Right kidney (tissue), 1 donor: ENCODE measurements at regions not wholly inside any gene's neighbourhood (a gene's known extent, or its start where the extent isn't known, plus 50 kb on each side); places are given as distances from the start of the nearest gene placed in this dataset.
"Not testable (repeated sequence)": the region's sequence is repeated elsewhere in the genome, so short reads cannot be mapped to it uniquely, and the experiment has no call there.

Source experiments
- DNase-seq: peaks from one replicate; pipeline ENCODE4 v3.0.0-alpha.2; 2016

DNA sequence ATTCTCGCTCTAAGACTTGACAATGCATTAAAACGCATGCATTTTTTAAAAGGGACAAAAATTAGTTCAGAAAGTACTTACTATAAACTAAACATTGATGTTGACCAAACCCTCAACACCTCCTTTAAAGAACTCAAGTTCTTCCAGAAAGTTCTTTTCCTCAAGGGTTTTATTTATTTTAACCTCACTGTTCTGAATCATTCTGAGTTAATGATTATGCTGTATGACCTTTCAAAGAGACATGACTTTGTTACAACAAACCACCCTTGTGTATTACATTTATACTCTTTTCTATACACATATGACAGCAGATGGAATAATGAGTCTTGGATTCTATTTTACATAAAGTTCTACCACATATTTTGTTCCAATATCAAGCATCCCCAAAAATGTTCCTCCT, 139.8 kb upstream of the CCDC150 start:
- no peak for DNase-seq

DNA sequence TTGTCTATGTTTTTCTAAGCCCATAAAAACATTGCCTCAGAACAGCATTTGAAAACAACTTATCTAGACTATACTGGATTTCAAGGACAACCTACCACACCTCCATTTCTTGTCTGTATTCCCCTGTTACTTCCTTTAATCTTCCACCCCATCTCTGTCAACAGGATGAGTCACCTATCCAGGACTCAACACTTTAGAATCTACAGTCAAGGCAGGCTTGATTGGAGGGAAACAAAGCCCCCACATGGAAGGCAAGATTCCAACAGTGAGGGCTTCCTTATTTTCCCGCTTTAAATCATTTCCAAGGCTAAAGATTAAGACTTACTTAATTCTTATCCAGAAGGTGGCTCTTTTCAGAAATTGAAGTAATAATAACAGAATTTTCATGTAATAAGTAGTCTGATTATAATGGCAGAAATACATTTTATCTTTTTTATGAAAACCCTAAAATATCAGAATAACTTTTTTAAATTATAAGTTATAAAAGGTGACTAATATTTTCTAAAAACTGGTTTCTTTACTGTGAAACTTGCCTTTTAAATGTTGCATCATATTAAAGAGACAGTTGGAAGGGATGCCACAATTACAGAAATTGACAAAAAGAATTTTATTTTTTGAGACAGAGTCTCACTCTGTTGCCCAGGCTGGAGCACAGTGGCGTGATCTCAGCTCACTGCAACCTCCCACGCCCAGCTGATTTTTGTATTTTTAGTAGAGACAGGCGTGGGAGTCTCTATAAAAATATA, 138.7 kb upstream of the CCDC150 start:
- DNase-seq, result no peak

DNA sequence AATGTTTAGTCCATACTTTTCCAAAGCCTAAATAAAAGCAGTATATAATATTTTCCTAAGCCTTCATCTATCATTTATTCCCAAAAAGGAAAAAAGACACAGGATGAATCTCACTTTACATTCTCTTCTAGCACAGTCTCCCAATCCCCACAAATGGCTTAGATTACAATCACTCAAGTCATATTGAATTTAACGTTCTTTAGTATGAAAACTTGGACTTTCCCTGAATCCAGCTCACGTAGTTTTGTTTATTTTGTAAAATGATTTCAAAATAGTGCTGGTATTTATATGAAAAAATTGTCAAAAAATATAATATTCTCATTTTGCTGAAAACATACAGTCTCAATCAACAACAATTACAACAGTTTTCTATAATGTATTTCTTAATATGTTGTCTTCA, 137.7 kb upstream of the CCDC150 start:
- no peak for DNase-seq

DNA sequence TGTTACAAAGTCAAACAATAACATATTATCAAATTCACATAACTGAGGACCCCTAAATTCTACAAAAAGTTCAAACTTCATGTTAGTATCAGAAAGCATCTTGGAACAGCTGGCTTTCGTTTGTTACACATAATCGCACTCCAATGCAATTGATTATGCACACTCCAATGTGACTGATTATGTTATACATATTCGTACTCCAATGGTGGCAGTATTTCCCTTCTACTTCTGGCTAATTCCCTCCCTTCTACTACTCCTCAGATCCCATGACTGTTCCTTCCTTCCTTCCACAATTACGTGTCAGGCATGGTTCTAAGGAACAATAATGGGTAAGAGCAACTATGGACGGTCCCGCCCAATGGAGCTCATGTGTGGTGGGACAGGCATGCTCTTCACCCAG, 137.1 kb upstream of the CCDC150 start:
- no peak for DNase-seq

DNA sequence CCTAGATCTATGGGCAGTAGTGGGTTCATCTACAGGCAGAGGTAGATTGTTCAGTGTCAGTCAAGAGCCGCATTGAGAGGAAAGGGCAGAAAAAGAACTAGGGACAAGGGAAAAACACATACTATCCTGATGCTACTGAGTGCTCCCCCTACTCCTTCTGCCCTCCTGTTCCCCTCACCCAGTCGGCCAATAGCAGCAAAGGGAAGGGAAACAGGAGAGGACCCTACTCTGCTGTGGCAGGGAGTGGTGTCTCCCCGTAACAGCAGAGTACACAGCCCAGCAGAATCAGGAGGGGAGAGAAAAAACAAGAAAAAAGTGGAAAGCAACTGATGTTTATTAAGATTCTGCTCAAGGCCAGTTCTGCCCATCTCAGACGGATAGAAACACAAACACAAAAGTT, 136.1 kb upstream of the CCDC150 start:
- no peak for DNase-seq

DNA sequence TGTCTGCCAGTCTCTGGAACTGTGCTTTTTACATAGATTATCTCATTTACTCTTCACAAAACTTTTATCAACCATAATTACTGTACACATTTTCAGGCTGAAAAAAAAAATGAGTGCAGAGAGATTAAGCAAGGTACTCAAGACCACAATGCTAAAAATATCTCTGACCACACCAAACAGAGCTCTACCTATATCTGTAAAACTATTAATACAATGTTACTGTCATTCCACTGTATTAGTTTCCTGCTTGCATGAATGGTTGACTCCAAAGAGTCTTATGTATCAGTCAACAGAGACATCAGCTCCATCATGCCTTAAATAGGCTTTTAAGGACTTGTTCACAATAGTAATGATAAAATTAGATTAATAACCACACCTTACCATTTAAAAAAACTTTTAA, 134.7 kb upstream of the CCDC150 start:
- no peak for DNase-seq

DNA sequence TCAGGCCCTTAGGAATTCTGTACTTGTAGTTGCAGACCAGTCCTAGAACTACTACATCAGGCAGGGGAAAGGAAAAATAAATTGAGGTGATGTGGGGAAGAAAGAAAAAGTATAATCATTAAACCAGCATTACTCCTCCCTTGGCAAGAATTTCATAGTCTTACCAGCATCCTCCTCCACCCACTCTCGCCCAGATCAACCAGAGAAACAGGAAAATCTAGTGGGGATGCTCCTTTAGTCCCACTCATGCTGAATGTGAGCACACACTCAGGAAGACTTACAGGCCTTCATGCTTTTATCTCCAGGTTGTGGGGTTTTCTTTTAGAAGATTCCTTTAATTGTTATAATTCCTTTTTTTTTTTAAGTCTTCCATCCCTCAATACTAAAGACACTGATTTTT, 129.3 kb upstream of the CCDC150 start:
- DNase-seq, result no peak

DNA sequence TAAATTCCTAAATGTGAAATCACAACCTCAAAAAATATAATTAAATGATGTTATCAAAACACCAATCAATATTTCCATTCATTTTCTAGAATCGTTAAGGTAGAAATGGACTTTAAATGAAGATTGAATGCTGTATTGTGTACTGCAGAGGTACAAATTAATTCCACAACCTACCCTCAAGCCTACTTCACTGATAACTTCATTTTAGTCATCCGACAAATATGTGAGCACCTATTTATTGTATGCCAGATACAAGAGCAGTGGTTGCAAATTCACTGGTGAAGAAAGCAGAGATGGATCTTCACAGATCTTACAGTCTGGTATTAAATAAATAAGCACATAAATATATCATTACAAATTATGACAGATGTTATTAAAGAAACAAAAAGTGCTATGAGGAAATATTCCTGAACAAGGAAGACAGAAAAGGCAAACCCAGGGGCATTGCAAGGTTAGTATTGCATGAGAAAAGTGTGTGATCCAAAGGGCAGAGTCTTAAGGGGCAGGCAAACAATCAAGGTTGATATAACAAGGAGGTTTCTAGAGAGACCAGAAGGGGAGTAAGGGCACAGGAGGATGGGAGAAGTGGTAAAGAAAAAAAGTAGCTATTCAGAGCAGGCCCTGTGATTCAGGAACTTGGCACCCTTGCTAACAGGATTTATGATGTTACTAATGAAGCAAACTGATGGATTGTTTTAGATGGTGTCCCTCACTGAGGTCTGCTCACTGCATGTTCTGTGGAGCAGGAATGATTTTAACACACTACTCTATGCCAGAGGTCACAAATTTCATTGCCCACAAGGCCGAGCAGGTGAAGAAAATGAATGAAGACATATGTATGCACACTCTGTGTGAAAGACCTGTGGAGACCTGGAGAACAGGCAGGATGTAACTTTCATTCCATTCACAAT, 128.0 kb upstream of the CCDC150 start:
- no peak for DNase-seq

DNA sequence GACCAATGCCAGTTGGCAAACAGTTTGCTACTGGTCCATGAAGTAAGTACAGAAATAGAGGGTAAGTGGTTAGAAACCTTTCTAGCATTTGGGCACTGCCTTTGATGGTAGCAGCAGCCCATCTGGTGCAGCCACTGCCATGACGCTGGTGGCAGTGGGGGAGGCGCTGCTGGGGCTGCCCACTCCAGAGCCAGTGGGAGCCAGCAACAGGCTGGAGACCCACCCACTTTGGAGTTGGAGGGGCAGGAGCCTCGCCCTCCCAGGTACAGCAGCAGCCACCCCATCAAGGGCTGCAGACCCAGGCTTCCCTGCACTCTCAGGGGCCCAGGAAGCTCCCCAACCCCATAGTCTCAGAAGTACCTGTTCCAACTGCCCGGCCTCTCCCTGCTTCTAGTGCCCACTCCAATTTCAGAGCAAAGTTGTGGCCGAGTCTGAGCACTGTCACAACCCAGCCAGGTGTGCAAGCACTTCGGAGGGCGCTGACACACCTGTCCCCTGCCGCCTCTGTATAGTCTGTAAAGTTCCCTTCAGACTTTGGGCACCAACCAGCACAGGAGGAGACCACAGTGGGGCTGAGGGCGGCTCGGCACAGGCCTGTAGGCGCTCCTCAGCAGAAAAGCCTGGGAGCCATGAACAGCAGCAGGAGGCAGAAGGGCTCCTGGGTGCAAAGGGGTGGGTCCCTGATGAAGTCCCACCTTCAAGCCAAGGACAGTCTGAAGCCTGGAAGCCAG, 125.6 kb upstream of the CCDC150 start:
- no peak for DNase-seq

DNA sequence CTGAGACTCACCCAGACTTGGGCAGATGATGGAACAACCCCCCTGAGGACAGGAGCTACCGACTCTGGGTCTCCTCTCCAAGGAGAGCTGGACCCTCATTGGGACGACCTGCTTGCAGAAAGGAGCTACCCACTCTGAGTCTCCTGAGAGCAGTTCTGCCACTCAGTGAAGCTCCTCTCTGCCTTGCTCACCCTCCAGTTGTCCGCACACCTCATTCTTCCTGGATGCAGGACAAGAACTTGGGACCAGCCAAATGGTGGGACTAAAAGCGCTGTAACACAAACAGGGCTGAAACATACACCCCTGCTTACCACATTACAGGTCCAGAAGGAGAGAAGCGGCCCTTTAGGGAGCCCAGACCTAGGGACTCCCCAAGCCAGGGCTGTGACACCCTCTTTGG, 124.9 kb upstream of the CCDC150 start:
- no peak for DNase-seq

DNA sequence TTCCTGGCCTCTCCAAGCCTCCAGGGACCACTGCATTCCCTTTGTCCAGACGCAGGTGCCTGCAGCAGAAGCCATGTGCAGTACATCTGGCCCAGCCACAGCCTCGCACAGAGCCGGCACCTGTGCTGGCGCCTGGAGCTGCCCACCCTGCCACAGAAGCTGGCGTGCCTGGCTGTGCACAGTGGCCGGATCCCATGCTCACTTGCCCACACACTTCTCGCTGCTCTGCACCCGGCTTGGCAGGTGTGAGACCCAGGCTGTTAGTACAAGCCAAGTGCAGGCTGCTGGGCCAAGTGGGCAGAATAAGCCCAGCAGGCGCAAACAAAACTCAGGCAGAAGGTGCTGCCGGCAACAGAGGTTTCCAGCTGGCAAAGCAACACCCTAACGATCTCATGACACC, 124.5 kb upstream of the CCDC150 start:
- DNase-seq, result no peak

DNA sequence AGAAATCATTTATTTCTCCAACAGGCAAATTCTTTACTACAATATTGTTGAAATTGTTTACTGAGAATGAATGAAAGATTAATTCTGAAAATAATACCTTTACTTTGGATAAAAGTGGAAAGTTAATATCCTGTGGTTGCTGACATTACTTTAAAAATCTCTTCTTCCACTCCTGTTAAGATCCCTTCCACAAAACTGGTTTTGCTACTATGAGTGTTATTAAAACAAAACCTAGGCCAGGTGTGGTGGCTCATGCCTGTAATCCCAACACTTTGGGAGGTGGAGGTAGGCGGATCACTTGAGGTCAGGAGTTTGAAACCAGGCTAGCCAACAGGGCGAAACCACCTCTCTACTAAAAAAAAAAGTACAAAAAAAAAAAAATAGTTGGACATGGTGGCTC, 123.9 kb upstream of the CCDC150 start:
- no peak for DNase-seq

DNA sequence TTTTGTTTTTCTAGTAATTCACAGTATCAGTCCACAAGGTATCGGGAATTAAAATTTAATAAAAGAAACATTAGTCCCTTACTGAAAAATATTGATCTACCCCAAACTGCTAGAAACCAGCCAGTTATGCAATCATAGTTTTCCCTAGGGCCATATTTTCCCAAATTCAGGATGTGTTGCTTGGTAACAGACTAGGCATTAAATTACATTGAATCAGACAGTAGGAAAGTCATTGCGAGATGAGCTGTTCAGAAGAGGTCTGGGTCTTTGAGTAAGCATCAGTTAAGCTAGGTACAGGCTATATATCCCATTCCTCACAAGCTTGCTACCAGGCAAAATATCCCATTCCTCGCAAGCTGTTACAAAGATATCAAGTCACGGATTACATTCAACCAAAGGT, 123.0 kb upstream of the CCDC150 start:
- no peak for DNase-seq

DNA sequence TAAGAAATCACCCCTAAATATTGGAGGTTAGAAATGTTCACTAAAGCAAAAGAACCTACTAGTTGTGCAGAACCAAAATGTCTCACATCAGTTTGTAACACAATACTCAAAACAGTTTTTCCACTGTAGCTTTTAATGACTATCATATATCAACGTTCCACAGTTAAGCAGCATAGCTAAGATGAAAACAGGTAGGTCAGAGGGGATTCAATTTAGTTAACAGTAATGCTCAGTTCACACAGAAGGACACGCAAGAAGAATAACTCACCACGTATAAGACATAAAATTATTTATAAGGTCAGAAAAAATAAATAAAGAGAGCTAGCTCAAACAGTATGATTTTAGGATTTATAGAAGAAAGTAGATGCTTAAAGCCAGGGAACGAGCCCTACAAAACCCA, 118.9 kb upstream of the CCDC150 start:
- no peak for DNase-seq

DNA sequence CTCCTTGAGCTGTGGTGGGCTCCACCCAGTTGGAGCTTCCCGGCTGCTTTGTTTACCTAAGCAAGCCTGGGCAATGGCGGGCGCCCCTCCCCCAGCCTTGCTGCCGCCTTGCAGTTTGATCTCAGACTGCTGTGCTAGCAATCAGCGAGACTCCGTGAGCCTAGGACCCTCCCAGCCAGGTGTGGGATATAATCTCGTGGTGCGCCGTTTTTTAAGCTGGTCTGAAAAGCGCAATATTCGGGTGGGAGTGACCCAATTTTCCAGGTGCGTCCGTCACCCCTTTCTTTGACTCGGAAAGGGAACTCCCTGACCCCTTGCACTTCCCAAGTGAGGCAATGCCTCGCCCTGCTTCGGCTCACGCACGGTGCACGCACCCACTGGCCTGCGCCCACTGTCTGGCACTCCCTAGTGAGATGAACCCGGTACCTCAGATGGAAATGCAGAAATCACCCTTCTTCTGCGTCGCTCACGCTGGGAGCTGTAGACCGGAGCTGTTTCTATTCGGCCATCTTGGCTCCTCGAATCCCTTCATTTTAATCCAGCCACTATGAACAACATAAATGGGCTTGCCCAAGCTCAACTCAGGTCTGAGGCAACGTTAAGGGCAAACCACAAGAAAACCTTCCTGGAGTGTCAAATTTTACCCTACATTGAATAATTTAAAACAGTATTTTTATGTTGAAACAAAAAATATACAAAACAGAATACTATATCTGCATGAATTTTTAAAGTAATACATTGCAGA, 112.4 kb upstream of the CCDC150 start:
- not testable (repeated sequence) for DNase-seq

DNA sequence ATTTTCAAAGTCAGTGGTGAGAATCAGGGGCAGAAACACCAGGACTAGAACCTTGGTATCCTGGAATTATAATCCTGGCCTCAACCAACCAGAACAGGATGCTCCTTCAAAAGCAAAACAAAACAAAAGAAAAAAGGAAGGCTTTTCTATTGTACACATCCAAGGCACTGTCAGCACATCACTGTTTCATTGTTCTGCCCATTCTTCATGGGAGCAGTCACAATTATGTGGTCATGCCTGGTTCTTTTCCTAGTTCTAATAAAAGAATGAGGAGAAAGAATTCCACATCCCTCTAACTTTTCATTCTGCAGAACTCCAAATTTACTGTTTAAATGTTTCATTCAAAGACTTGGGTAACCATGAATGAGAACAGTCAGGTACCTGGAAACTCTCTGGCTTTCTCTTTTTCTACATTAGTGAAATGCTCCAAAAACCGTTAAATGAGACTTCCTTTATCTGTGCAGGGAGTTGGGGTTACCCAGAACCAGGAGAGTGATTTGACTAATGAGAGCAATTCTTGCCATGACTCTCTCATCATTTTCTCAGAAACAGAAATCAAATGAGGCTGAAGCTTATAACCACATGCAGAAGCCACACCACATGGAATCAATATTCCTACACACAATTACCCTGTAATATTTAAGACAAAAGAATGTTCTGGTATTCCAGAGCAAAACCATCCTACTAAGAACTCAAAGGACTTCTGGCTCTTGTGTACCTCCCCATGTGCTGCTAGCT, 110.9 kb upstream of the CCDC150 start:
- no peak for DNase-seq

DNA sequence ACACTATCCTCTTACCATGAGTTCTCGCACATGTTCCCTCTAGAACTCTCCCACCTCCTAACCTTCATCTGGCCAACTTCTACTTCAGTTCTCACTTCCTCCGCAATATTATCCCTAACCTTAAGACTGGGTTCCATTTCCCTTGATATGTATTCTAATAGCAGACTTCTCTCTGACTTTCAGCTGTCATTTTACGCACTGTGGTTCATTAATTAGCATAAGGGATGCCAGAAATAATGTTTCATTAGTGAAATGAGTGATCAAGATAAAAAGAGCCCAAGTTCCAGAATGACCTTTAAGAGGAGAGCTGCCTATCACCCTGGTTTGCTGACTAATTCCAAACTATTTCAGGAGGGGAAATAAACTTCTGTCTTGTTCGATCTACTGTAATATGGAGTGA, 108.6 kb upstream of the CCDC150 start:
- DNase-seq, result no peak

DNA sequence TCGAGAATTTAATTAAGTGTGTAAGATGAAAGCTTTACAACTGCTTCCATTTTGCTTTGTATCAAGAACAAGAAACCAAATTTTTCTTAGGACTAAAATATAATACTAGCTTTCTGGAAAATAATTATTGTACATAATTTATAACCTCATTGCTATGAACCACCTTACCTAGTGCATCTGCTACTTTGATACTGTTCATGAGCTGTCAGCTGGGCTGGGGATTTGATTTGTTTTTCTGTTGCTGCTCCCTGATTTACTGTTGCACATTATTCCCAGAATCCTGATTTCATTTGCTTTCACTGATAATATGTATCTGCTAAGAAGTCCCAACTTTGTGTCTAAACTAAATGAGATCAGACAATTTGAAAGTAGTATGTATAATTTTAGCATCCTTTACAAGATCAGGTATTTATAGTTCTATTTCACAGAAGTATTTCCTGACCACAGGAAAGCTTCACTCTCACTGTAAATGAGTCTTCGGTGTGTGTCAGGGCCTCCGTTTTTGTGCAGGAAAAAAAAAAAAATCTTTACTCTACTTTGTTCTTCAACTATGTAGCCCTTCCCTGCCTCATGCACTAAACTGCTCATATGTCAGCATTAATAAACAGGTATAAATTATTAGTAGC, 105.6 kb upstream of the CCDC150 start:
- DNase-seq, result no peak

DNA sequence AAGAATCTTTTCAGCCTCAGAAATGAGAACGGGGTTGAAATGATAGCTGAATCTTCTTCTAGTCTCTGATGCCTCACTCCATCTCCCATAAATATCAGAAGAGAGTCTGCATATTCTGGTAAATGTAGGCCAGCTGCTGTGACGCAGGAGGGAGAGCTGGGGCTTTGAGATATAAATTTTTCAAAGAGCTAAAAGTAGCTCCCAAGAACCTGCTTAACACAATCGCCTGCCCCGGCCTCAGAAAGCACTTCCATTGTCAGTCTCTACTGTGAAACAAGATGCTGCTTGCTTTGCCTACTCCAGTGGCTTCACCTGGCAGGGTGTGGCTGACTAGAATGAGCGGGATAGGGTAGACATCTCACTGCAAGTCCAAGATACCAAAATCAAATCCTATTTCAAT, 105.0 kb upstream of the CCDC150 start:
- no peak for DNase-seq

DNA sequence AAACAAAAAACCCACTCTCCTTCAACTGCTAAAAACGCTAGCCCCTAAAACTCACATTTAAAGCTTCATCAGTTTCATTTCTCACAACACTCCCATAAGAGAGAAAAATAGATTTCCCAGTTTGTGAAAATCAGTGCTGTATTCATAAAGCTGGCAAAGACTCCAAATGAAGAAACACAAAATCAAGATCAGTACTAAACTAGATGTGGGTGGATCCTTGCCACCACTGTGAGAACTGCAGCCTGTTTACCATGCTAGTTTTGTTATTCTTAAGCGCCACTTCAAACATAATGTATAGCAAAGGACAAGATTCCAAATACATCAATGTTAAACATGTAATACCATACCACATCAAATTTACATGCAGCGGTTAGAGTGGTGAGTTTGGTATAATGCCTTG, 104.5 kb upstream of the CCDC150 start:
- no peak for DNase-seq

DNA sequence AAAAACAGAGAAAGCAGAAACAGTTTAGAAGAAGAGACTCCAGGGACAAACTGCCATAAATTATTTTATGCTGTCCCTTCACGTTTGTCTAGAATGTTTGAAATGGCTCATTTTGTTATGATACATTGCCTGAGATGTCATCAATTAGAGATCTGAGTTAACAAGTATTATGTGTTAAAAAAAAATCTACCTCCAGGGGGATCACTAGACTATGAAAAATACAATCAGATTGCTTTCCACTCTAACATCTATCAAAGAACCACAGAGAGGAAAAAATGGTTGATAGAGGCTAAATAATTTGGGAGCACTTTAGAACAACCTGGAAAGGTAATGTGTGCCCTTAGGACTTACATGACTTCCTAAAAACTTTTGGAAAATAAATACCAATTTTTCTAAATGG, 103.8 kb upstream of the CCDC150 start:
- no peak for DNase-seq
